Right lobe of liver (tissue), 6 donors: ENCODE measurements at regions not wholly inside any gene's neighbourhood (a gene's known extent, or its start where the extent isn't known, plus 50 kb on each side); places are given as distances from the start of the nearest gene placed in this dataset.

Source experiments
- ATAC-seq, 4 donors: fragments of 200-7000 bp; cut with Tn5 transposase; one replicate each; pipeline ENCODE4 v1.9.1; 2020; ENCODE audit warnings: mild to moderate bottlenecking in 4 of 4, moderate library complexity in 4 of 4
- DNase-seq, 3 donors: peaks; one replicate each; pipeline ENCODE4 v3.0.0-alpha.2; 2020
- H3K27ac ChIP-seq, 3 donors: fragments of 200-600 bp; one replicate each; pipeline ENCODE4 v1.8.0; 2022
- H3K27me3 ChIP-seq, 2 donors: fragments of 200-600 bp; one replicate each; pipeline ENCODE4 v1.8.0; 2022
- H3K36me3 ChIP-seq, 4 donors: fragments of 200-600 bp; sonication (generic) in 1 of 4; one replicate each; pipeline versions ENCODE4 v1.5.1 to v1.8.0; 2017 to 2022; ENCODE audit warnings: control low read depth in 1 of 4
- H3K4me1 ChIP-seq, 4 donors: fragments of 200-600 bp; sonication (generic) in 1 of 4; one replicate each; pipeline versions ENCODE4 v1.5.1 to v1.8.0; 2017 to 2022; ENCODE audit warnings: control low read depth in 1 of 4
- H3K4me3 ChIP-seq, 3 donors: fragments of 200-600 bp; one replicate each; pipeline ENCODE4 v1.8.0; 2022
- H3K9me3 ChIP-seq, 4 donors: fragments of 200-600 bp; sonication (generic) in 1 of 4; one replicate each; pipeline versions ENCODE4 v1.5.1 to v1.8.0; 2017 to 2022; ENCODE audit warnings: control low read depth in 1 of 4
- POLR2A ChIP-seq: fragments of 450-650 bp; IDR thresholded peaks from one replicate; pipeline ENCODE4 v1.6.1; 2017; ENCODE audit warnings: antibody characterized with exemption, mild to moderate bottlenecking
- WGBS: methylation state at CpG from one replicate; pipeline ENCODE4 v1.1.6; 2018; ENCODE audit warnings: low coverage, low lambda C conversion rate; ENCODE audit not compliant: insufficient coverage; ENCODE audit errors: missing lambda C conversion rate; 5-methylcytosine and 5-hydroxymethylcytosine counted together
- intact Hi-C, 2 donors: fragments of 100-400 bp; cut with DNase I; formaldehyde crosslinking; loops; one replicate each; pipeline versions ENCODE4 v1.11.2 to v1.14.1; 2022
- TF ChIP-seq, protein P1 (sequence below), 4 donors: fragments of 200-600 bp in 3 of 4; fragments of 450-650 bp in 1 of 4; IDR thresholded peaks; one replicate each; pipeline versions ENCODE4 v1.5.1 to v1.8.0; 2016 to 2022; ENCODE audit warnings: antibody characterized with exemption in 4 of 4, mild to moderate bottlenecking in 2 of 4
- donor health status: DM: no; HTN: yes; CAD: no.
- donor health status: DM: no; HTN: no; CAD: no.
- donor health status: DM: no; HTN: no; CAD: no.
- donor health status: DM: no; HTN: yes; CAD: no.
- donor health status: DM: no; HTN: yes; CAD: no.

DNA sequence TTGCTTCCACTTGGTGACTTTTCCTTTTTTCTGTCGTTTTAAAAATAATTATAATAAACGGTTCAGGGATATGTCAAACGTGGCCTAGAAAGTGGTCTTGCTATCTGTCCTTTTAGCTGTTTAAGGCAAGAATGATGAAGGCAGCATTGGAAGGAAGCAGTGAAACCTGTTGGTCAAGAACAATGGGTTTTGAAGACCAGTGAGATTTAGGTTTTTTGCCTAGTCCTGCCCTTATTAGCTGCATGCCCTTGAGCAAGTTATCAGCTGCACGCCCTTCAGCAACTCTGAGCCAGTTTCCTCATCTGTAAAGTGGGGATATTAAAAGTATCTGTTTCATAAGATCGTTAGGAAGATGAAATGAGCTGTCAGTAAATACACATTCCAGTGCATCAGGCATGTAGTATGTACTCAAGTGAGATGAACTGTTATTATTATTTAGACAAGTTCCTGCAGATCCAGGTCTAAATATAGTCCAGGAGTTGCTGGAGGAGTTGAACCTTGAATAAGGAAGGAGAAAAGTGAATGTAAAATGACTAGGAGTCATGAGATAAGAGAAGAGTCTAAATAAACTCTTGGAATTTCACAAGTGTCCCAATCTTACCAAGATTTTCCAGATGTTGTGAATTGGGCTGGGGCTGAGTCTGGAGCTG is 90.8 kb upstream of the HSD17B12 start:
- no peaks in the 10 kb centered on the region for H3K9me3 ChIP-seq
- intact Hi-C loops, result no loop called here
- ATAC-seq (no peak), DNase-seq (no peak)
- H3K4me3 ChIP-seq, result no peak overlapping the region
- H3K4me1 ChIP-seq, result no peaks in the 10 kb centered on the region
- no peaks in the 10 kb centered on the region for H3K36me3 ChIP-seq
- TF ChIP-seq, protein P1, sequence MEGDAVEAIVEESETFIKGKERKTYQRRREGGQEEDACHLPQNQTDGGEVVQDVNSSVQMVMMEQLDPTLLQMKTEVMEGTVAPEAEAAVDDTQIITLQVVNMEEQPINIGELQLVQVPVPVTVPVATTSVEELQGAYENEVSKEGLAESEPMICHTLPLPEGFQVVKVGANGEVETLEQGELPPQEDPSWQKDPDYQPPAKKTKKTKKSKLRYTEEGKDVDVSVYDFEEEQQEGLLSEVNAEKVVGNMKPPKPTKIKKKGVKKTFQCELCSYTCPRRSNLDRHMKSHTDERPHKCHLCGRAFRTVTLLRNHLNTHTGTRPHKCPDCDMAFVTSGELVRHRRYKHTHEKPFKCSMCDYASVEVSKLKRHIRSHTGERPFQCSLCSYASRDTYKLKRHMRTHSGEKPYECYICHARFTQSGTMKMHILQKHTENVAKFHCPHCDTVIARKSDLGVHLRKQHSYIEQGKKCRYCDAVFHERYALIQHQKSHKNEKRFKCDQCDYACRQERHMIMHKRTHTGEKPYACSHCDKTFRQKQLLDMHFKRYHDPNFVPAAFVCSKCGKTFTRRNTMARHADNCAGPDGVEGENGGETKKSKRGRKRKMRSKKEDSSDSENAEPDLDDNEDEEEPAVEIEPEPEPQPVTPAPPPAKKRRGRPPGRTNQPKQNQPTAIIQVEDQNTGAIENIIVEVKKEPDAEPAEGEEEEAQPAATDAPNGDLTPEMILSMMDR (IDR thresholded peaks at IDR 0.05), result no peak
- TF ChIP-seq POLR2A, result no peak
- no peaks in the 10 kb centered on the region for H3K27me3 ChIP-seq
- WGBS, result 52% methylated on average over 5 of the region's 5 CpGs
- no peak overlapping the region for H3K27ac ChIP-seq

DNA sequence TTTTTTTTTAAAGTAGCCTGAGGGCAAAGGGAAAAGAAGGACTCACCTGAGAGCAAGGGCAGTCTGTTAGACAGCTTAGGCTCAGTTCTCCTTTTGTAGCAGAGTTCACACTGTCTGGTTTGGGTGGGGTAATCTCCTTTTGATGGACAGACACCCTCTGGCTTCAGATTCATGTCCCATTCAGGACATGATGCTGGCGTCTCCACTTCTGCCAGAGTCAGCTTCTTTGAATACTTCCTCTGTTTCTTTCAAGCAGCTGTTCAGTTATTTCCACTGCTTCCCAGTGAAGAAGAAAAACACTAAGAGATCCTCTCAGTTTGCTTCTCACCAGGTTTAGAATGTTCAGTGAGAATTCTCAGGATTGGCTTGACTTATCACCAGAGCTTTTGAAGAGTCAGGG is 79.0 kb upstream of the HSD17B12 start:
- no peaks in the 10 kb centered on the region for H3K36me3 ChIP-seq
- H3K27me3 ChIP-seq, result no peaks in the 10 kb centered on the region
- H3K4me1 ChIP-seq, result no peaks in the 10 kb centered on the region
- DNase-seq (no peak), ATAC-seq (peak in 3 of 4 donors; percentile 18 to 51 (median 34))
- no peak overlapping the region for H3K4me3 ChIP-seq
- intact Hi-C loops, result no loop called here
- no peaks in the 10 kb centered on the region for H3K9me3 ChIP-seq
- WGBS, result 18% methylated on average over 1 of the region's 1 CpG
- no peak for TF ChIP-seq POLR2A
- TF ChIP-seq, protein P1 (IDR thresholded peaks at IDR 0.05), result no peak
- H3K27ac ChIP-seq, result no peak overlapping the region

DNA sequence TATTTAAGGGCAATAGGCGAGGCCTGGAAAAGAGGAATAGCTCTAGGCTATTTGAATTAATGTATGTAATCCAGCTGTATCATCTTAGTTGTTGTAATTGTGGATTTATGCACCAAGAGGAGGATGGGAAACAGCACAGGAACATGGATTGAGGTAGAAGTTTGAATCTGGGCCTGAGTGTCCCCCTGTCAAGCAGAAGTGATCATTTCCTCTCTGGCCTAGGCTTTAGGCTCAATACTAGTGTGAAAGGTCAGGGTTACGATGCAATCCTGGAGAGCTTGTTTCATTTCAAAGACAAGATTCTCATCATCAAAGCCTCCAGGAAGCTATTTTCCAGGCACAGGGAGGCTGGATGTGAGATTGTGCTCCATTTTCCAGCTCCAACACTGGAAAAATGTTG is 77.9 kb upstream of the HSD17B12 start:
- Histone ChIP-seq H3K4me1 (no peaks in the 10 kb centered on the region), H3K9me3 (no peaks in the 10 kb centered on the region), H3K36me3 (no peaks in the 10 kb centered on the region), H3K27ac (no peak overlapping the region), H3K27me3 (no peaks in the 10 kb centered on the region), H3K4me3 (no peak overlapping the region)
- WGBS, result 82% methylated on average over 2 of the region's 2 CpGs
- intact Hi-C loops, result no loop called here
- DNase-seq, result no peak
- no peak for TF ChIP-seq POLR2A
- TF ChIP-seq, protein P1 (IDR thresholded peaks at IDR 0.05), result no peak
- no peak for ATAC-seq

DNA sequence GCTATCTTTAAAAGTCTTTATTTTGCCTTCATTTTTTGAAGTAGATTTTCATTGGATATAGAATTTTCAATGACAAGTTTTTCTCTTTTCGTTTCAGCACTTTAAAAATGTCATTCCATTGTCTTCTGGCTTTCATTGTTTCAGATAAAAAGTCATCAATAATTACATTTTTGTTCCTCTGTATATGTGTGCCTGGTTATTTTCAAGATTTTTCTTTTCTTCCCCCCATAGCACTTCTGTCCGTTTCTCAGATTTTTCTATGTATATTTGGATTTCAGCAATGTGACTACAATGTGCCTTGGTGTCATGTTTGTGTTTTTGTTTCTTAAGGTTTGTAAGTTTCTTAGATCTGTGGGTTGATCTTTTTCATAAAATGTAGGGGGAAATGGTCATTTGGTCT is 66.3 kb upstream of the HSD17B12 start:
- WGBS, result 60% methylated on average over 2 of the region's 2 CpGs

More for the DNA sequence above, 66.3 kb upstream of the HSD17B12 start:
- DNase-seq (no peak), ATAC-seq (no peak)
- Histone ChIP-seq H3K27me3 (peaks cover 0 to 5% of the 10 kb centered on the region in 2 donors), H3K9me3 (no peaks in the 10 kb centered on the region), H3K27ac (no peak overlapping the region), H3K4me3 (no peak overlapping the region), H3K4me1 (no peaks in the 10 kb centered on the region), H3K36me3 (no peaks in the 10 kb centered on the region)
- TF ChIP-seq, protein P1 (IDR thresholded peaks at IDR 0.05), result no peak
- no peak for TF ChIP-seq POLR2A
- intact Hi-C loops, result no loop called here
